A204.1 (cell line): ENCODE measurements at regions not wholly inside any gene's neighbourhood (a gene's known extent, or its start where the extent isn't known, plus 50 kb on each side); places are given as distances from the start of the nearest gene placed in this dataset.

Source experiments
- FAIRE-seq: peaks from 2 replicates; lab custom pipeline; 2012; peaks lifted over from hg19 to GRCh38; lab: Jason Lieb, UNC

DNA sequence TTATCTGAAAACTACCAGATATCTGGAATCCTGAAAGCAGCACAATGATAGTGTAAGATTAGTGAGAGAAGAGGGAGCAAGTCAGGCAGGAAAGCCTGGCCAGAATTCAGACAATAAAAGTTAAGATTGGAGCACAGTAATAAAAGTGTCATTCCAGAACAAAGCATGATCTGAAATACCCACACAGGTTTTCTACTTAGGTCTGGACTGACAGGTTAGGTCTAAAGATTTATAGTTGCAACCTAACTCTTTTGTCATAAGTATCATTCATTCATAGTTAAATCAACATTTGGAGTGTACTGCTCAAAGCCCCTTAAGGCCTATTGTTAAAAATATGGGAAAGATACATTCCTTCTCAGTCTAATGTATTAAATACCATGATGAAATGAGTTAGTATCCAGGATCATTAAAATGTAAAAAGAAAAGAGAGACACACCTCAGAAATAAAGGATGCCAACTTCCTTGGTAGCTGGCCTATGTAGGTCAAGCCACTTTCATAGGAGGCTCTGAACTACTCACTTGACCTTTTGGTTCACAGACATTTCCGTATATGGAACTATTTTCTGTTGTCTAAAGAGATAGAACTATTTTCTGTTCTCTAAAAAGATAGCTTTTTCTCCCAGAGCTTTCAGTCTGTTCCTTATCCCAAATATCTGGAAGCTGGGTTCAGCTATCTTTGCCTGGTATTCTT is 105.2 kb downstream of the FAS start:
- no peak for FAIRE-seq

DNA sequence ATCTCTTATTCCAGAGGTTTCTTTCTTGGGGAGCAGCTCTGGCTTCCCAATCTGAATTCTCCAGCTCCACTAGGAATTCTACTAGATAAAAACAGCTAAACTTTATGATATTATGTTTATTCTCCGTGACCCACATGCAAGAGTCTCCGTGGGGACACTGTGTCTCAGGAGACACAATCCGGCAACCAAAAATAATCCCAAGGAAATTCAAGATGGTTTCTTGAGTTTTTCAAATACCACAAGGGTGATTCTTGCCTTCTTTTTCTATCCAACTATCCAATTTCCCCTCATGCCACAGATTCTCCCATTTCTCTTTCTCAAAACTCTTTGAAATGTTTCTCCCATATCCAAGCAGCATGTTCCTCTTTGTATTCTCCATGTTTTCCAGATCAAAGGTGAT is 103.1 kb downstream of the FAS start:
- no peak for FAIRE-seq

GRCh38 chr10:89092981-89093380 is 102.4 kb downstream of the FAS start:
- FAIRE-seq, result no peak

- no peak for FAIRE-seq
These were observed 101.8 kb downstream of the FAS start for GRCh38 chr10:89092439-89092838.

DNA sequence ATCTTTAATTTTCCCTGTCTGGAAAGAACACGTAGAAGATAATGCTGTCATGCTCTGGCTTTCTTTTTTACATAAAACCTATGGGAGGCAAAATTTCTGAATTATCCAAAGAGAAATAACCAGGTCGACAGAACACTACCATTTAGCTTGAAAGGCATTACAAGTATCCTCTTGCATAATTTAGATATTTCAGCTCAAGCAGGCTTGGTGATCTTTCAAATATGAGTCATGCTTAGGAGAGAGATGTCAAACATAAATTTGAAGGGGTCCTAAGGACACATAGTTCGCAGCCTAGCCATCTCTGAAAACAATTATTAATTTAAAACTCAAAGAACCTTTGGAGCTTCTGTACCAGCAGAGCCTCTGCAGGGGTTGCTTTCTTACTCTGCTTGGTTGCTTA is 100.9 kb downstream of the FAS start:
- FAIRE-seq, result no peak

GRCh38 chr10:89090756-89091445 is 100.3 kb downstream of the FAS start:
- FAIRE-seq, result no peak

DNA sequence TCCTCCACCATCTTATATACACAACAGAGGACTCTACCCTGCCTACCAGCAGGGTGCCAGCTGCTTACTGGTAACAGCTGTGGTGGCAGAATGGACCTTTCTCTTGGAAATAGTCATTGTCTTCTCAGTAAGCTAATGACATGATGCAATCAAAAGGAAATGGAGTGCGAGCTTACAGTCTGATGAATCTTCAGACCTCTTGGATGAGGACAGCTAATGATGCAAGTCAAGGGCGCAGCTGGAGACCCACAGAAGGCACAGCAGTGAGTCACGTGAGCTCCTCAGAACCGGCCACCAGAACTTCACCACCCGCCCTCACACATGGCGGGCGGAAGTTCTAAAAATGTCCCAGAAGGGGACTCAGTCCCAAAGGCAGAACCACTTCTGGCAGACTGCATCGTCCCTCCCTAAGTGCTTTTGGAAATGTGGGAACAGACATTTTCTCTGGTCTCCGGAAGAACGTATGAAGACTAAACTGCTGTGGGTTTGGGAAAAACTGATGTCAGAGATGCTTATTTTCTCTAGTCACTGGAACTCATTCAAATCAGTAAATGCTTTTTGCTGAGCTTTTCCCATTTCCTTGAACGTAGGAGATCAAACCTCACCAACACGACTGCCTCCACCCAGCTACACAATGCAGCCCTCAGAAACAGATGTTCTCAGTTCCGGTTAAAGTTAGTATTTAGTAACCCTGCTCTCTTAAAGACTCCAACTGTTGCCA is 96.4 kb downstream of the FAS start:
- FAIRE-seq, result no peak

DNA sequence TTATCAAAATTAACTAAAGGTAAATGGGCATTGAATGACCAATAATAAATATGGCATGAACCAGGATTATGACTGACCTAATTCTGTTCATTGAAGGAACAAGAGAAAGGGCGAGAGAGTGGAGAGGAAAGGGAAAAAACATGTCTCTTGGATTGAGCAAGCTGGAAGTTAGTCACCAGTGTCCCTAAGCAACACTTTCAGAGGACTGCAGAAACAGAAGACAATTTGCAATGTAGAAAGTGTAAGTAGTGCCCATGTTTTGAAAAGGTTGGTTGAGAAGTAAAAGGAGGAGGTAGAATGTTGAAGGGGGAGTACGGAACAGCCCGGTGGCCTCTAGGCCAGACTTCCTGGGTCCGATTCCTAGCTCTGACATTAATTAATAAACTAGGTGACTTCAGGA is 94.6 kb downstream of the FAS start:
- FAIRE-seq, result no peak

- no peak for FAIRE-seq
These were observed 91.5 kb downstream of the FAS start for GRCh38 chr10:89082086-89082485.

DNA sequence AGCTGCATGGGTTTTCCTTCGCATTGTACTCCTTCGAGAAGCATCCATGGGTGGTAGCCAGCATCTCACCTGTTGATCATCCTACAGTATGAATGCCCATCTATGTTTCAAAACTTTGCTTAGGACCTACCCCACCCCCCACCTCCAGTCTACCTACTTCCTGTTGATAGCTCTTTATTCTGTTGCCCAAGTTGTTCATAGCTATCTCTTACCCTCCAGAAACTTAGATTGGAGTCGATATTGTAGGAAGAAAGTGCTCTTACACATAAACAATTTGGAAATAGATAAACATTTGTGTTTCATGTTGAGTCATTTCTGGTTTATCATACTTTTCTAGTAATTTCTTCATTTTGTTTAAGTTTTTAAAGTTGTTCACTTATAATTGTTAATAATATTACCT is 90.1 kb downstream of the FAS start:
- FAIRE-seq, result no peak

DNA sequence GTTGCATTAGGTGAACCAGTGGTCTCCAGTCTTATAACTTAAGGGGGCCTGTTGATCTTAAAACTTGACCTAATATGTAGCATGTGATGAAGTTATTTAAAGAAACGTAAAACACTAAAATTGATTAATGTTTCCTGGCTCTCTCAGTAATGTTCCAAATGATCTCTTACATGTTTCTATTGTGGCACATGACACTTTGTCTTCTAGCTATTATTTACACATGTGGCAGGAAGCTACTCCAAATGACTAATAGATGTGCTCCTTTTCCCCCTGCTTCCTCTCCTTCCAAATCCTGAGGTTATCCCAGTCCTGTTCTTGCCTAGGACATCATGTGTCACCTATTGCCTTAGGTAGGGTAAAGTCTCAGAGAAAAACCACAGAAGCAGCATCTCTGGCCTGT is 89.4 kb downstream of the FAS start:
- FAIRE-seq, result no peak

DNA sequence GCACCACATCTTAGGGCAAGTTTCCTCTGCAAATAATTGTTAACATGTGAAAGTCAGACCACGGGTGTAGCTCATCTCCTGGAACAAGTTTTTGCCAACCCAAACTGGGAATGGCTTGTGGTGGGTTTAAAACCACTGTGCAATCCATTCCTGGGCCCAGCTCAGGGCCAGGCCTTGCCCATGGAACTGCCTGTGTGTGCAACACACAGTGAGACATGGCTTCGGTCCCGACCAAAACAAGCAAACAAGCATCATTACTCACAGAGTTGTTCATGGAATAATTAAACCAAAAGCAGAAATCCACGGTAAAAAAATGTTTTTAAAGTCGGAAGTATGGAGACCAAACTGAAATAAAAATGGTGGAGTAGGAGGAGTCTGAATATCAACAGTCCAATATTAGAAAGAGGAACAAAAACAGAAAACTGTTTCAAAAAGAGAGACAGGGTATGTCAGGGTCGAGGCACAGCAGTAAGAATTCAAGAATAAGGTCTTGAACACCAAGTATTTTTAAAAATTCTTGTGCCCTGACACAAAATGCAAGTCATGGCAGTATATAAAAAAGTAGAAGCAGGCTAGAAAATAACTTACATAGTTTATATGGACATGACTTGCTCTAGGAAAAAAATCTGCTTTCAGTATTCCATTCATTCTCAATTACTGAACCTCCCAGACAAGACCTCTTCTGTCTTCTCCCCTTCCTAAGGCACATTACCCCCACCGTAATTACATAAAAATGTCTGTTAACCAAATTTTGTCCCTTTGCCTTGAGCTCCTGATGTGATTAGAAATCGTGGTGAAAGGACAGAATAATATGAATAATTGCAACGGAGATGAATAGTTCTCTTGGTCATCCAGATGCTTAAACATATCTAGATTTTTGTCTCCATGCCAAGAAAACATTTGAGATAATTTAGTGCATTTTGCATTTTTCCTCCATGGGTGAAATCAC is 88.4 kb downstream of the FAS start:
- no peak for FAIRE-seq

DNA sequence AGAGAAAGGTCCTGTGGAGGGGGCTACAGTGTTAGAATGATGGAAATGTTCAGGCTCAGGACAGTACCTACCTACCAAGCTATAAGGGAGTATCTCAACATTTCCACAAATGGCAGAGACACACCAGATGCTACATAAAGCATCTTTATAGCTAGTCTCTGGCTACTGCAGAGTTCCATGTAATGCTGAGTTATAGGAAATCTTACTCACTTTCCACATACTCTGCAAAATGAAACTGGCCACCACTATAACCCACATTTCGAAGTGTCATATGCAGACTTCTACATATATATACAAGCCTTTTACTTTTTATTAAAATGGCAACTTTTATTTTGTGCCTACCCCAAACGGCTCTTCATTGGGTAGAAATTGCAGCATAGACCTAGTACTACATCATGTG is 85.5 kb downstream of the FAS start:
- no peak for FAIRE-seq

- FAIRE-seq, result no peak
These were observed 85.0 kb downstream of the FAS start for GRCh38 chr10:89075631-89076030.

- FAIRE-seq, result no peak
These were observed 83.5 kb downstream of the FAS start for GRCh38 chr10:89074120-89074519.

GRCh38 chr10:89073719-89074118 is 83.1 kb downstream of the FAS start:
- FAIRE-seq, result no peak

DNA sequence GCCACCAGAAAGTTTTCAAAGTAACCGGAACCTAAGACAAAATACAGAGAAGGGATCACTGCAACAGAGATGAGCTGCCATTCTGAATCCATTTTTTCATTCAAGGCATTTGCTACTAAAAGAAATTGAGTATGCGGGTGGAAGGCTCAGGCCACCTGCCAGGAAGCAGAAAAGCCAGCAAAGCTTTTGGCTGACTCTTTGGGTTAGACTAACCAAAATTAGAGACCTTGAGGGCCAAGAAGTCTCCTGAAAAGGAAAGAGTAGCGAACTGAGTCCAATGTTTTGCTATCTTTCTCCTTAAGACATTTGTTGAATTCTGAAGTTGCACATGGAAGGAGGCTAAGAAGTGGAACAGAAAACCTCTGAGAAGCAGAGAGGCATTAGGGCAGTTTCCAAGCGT is 79.0 kb downstream of the FAS start:
- FAIRE-seq, result no peak
